ENCODE measurements at regions not wholly inside any gene's neighbourhood (a gene's known extent, or its start where the extent isn't known, plus 50 kb on each side); places are given as distances from the start of the nearest gene placed in this dataset.

DNA sequence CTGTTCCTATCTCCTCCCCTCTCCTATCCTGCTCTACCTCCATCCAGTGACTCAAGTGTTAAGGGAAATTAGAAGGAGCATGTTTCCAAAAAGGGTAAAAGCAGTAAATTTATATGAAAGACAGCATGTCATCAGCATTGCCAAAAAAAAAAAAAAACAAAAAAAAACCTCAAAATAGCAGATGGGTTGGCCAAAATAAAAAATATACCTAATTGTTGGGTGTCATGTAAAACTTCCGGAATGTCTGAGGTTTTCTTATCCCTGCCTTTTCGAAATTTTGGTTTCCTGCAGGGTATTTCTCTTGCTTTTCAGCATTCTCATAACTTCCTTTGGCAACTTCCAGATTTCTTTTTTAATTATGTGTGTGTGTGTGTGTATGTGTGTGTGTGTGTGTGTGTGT is 241.6 kb upstream of the FN1 start:
- Mint-ChIP-seq H3K27me3 (ENCODE audit: low read depth, poor library complexity) (no peaks in the 10 kb centered on the region), H3K4me1 (peaks cover 16% of the 10 kb centered on the region), H3K4me3 (no peak overlapping the region), H3K27ac (peak overlapping the region; percentile 19), H3K9me3 (peaks cover 21% of the 10 kb centered on the region), H3K36me3 (ENCODE audit: low read depth) (peaks cover 3% of the 10 kb centered on the region)
- TF ChIP-seq, protein P1, sequence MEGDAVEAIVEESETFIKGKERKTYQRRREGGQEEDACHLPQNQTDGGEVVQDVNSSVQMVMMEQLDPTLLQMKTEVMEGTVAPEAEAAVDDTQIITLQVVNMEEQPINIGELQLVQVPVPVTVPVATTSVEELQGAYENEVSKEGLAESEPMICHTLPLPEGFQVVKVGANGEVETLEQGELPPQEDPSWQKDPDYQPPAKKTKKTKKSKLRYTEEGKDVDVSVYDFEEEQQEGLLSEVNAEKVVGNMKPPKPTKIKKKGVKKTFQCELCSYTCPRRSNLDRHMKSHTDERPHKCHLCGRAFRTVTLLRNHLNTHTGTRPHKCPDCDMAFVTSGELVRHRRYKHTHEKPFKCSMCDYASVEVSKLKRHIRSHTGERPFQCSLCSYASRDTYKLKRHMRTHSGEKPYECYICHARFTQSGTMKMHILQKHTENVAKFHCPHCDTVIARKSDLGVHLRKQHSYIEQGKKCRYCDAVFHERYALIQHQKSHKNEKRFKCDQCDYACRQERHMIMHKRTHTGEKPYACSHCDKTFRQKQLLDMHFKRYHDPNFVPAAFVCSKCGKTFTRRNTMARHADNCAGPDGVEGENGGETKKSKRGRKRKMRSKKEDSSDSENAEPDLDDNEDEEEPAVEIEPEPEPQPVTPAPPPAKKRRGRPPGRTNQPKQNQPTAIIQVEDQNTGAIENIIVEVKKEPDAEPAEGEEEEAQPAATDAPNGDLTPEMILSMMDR (IDR thresholded peaks at IDR 0.05) = no peak
- no peak for DNase-seq

DNA sequence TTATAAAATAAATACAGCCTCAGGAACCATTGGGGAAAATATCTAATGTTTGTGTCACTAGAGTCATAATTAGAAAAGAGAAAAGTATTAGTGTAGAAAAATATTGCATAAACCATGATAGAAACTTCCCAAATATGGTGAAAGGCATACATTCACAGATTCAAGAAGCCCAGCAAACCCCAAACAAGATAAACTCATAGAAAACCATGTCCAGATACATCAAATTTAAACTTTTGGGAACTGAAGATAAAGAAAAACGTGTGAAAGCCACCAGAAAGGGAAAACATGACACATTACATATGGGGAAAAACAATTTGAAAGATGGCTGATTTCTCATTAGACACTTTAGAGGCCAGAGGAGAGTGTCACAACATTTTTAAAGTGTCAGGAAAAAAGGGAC is 236.5 kb upstream of the FN1 start:
- Mint-ChIP-seq H3K27me3 (ENCODE audit: low read depth, poor library complexity) (no peaks in the 10 kb centered on the region), H3K27ac (no peak overlapping the region), H3K4me3 (no peak overlapping the region), H3K4me1 (peaks cover 25% of the 10 kb centered on the region), H3K36me3 (ENCODE audit: low read depth) (peaks cover 15% of the 10 kb centered on the region), H3K9me3 (peaks cover 29% of the 10 kb centered on the region)
- no peak for DNase-seq
- TF ChIP-seq, protein P1 (IDR thresholded peaks at IDR 0.05) = no peak

DNA sequence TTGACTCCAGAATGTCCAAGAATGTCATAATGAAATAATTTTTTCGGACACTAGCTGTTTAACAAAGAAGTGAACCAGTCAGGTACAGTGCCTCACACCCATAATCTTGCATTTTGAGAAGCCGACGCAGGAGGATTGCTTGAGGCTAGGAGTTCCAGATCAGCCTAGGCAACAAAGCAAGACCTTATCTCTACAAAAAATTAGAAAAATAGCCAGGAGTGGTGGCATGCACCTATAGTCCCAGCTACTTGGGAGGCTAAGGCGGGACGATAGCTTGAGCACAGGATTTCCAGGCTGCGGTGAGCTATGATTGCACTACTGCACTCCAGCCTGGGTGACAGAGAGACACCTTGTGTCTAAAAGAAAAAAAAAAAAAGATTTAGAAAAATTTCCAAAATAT is 235.8 kb upstream of the FN1 start:
- no peak overlapping the region for H3K27ac Mint-ChIP-seq
- peaks cover 29% of the 10 kb centered on the region for H3K9me3 Mint-ChIP-seq
- no peak overlapping the region for H3K4me3 Mint-ChIP-seq
- TF ChIP-seq, protein P1 (IDR thresholded peaks at IDR 0.05) = no peak
- peaks cover 32% of the 10 kb centered on the region for H3K4me1 Mint-ChIP-seq
- DNase-seq = no peak
- H3K27me3 Mint-ChIP-seq (ENCODE audit: low read depth, poor library complexity) = no peaks in the 10 kb centered on the region
- peaks cover 15% of the 10 kb centered on the region for H3K36me3 Mint-ChIP-seq (ENCODE audit: low read depth)

DNA sequence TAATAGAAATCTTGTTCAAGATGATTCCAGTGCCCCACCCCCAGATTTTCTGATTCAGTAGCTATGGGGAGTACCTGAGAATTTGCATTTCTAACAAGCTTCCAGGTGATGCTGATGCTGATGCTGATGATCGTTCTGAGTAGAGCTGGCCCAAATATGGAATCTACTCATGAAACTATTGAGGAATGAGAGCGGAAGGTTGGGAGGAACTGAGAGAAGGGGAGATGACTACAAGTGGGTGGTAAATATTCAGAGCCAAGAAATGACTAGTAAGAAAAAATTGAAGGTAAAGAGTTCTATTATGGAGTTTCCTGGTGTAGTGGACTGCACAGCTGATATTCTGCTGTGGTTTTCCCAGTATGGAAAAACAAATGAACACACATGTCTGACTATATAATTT is 235.4 kb upstream of the FN1 start:
- Mint-ChIP-seq H3K9me3 (peaks cover 29% of the 10 kb centered on the region), H3K36me3 (ENCODE audit: low read depth) (peaks cover 15% of the 10 kb centered on the region), H3K4me1 (peaks cover 37% of the 10 kb centered on the region), H3K27ac (no peak overlapping the region), H3K27me3 (ENCODE audit: low read depth, poor library complexity) (no peaks in the 10 kb centered on the region), H3K4me3 (no peak overlapping the region)
- no peak for DNase-seq
- TF ChIP-seq, protein P1 (IDR thresholded peaks at IDR 0.05) = no peak

DNA sequence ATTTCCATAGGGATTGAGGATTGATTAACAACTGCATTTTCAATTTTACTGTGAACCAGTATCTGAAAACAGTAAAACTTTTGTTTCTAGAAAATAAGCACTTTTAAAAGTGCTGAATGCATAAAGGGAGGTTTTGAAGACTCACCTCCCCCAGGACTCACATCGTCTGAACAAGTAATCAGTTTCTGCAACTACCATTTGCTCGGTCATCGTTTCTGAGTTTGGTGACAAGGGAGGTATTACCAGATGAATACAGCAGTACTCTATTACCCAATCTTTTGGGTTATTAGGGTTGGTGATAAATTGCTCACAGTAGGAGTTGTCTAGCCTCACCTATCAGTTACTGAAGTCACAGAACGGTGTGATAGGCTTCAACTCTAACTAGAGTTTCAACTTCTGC is 234.5 kb upstream of the FN1 start:
- Mint-ChIP-seq H3K9me3 (peaks cover 29% of the 10 kb centered on the region), H3K27ac (no peak overlapping the region), H3K36me3 (ENCODE audit: low read depth) (peaks cover 15% of the 10 kb centered on the region), H3K27me3 (ENCODE audit: low read depth, poor library complexity) (no peaks in the 10 kb centered on the region), H3K4me1 (peaks cover 40% of the 10 kb centered on the region), H3K4me3 (no peak overlapping the region)
- TF ChIP-seq, protein P1 (IDR thresholded peaks at IDR 0.05) = no peak
- no peak for DNase-seq

DNA sequence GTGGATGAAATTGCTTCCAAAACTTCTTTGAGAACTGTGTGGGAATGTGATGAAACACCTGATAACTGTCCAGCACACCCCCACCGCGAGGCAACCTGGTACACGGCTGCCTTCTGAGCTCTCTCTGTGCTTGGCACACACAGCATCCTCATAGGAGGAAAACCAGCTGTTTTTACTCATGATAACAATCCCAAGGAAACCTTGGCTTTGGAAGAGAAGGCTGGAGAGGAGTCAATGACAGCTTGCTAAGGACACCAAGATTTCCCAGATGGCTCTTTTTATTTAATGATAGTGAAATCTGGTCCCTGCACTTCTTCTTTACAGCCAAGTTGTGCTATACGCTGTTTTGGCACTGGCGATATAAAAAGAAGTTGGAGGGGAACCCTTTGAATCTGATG is 232.5 kb upstream of the FN1 start:
- Mint-ChIP-seq H3K27ac (no peak overlapping the region), H3K27me3 (ENCODE audit: low read depth, poor library complexity) (no peaks in the 10 kb centered on the region), H3K9me3 (peaks cover 20% of the 10 kb centered on the region), H3K36me3 (ENCODE audit: low read depth) (peaks cover 15% of the 10 kb centered on the region), H3K4me1 (peaks cover 56% of the 10 kb centered on the region), H3K4me3 (no peak overlapping the region)
- DNase-seq = no peak
- TF ChIP-seq, protein P1 (IDR thresholded peaks at IDR 0.05) = no peak

All from nephron progenitor cell (in vitro differentiated cells).